ENCODE measurements at regions not wholly inside any gene's neighbourhood (a gene's known extent, or its start where the extent isn't known, plus 50 kb on each side); places are given as distances from the start of the nearest gene placed in this dataset.

- TF ChIP-seq SIN3A (IDR thresholded peaks at IDR 0.05; ENCODE audit: borderline replicate concordance, insufficient read depth, low read length), result no peak
- TF ChIP-seq POLR2AphosphoS5 (IDR thresholded peaks at IDR 0.05; ENCODE audit: low read depth, low read length), result no peak
- TF ChIP-seq FOXP2 (optimal IDR thresholded peaks at IDR 0.05; ENCODE audit: borderline replicate concordance, extremely low read depth, extremely low read length, insufficient read depth), result no peak
- TF ChIP-seq TAF1 (IDR thresholded peaks at IDR 0.05; ENCODE audit: borderline replicate concordance, insufficient read depth, low read length), result no peak
- TF ChIP-seq, protein P1, sequence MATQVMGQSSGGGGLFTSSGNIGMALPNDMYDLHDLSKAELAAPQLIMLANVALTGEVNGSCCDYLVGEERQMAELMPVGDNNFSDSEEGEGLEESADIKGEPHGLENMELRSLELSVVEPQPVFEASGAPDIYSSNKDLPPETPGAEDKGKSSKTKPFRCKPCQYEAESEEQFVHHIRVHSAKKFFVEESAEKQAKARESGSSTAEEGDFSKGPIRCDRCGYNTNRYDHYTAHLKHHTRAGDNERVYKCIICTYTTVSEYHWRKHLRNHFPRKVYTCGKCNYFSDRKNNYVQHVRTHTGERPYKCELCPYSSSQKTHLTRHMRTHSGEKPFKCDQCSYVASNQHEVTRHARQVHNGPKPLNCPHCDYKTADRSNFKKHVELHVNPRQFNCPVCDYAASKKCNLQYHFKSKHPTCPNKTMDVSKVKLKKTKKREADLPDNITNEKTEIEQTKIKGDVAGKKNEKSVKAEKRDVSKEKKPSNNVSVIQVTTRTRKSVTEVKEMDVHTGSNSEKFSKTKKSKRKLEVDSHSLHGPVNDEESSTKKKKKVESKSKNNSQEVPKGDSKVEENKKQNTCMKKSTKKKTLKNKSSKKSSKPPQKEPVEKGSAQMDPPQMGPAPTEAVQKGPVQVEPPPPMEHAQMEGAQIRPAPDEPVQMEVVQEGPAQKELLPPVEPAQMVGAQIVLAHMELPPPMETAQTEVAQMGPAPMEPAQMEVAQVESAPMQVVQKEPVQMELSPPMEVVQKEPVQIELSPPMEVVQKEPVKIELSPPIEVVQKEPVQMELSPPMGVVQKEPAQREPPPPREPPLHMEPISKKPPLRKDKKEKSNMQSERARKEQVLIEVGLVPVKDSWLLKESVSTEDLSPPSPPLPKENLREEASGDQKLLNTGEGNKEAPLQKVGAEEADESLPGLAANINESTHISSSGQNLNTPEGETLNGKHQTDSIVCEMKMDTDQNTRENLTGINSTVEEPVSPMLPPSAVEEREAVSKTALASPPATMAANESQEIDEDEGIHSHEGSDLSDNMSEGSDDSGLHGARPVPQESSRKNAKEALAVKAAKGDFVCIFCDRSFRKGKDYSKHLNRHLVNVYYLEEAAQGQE (IDR thresholded peaks at IDR 0.05; ENCODE audit: insufficient read depth in 1 of 2, low read depth in 2 of 2, low read length in 2 of 2), result no peak
Observed at GRCh38 chr2:239460780-239461179, 60.0 kb upstream of the HDAC4 start.

DNA sequence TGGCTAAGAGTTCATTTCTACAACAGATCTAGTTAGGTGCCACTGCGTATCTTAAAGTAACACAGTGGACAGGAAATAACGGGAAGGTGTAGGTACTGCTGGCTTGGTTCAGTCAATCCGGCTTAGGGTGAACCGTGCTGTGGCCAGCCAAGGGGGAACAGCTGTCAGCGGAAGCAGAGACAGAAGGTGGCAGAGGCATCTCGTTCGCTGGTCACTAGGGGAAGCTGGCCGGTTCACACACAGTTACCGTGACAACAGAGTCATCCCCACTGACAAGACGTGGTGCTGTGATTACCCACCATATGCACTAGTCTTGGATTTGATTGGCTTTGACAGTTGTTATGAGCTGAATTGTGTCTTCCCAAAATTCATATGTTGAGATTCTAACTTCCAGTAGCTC is 58.8 kb upstream of the HDAC4 start:
- TF ChIP-seq, protein P1 (IDR thresholded peaks at IDR 0.05; ENCODE audit: insufficient read depth in 1 of 2, low read depth in 2 of 2, low read length in 2 of 2), result no peak
- TF ChIP-seq POLR2AphosphoS5 (IDR thresholded peaks at IDR 0.05; ENCODE audit: low read depth, low read length), result no peak
- no peak for TF ChIP-seq SIN3A (IDR thresholded peaks at IDR 0.05; ENCODE audit: borderline replicate concordance, insufficient read depth, low read length)
- no peak for TF ChIP-seq TAF1 (IDR thresholded peaks at IDR 0.05; ENCODE audit: borderline replicate concordance, insufficient read depth, low read length)
- no peak for TF ChIP-seq FOXP2 (optimal IDR thresholded peaks at IDR 0.05; ENCODE audit: borderline replicate concordance, extremely low read depth, extremely low read length, insufficient read depth)

GRCh38 chr2:239459056-239459455 is 58.2 kb upstream of the HDAC4 start:
- no peak for TF ChIP-seq TAF1 (IDR thresholded peaks at IDR 0.05; ENCODE audit: borderline replicate concordance, insufficient read depth, low read length)
- TF ChIP-seq, protein P1 (IDR thresholded peaks at IDR 0.05; ENCODE audit: insufficient read depth in 1 of 2, low read depth in 2 of 2, low read length in 2 of 2), result no peak
- TF ChIP-seq SIN3A (IDR thresholded peaks at IDR 0.05; ENCODE audit: borderline replicate concordance, insufficient read depth, low read length), result no peak
- no peak for TF ChIP-seq POLR2AphosphoS5 (IDR thresholded peaks at IDR 0.05; ENCODE audit: low read depth, low read length)
- no peak for TF ChIP-seq FOXP2 (optimal IDR thresholded peaks at IDR 0.05; ENCODE audit: borderline replicate concordance, extremely low read depth, extremely low read length, insufficient read depth)

GRCh38 chr2:239457586-239458445 is 57.0 kb upstream of the HDAC4 start:
- TF ChIP-seq, protein P1 (IDR thresholded peaks at IDR 0.05; ENCODE audit: insufficient read depth in 1 of 2, low read depth in 2 of 2, low read length in 2 of 2), result no peak
- TF ChIP-seq SIN3A (IDR thresholded peaks at IDR 0.05; ENCODE audit: borderline replicate concordance, insufficient read depth, low read length) (no peak), TAF1 (IDR thresholded peaks at IDR 0.05; ENCODE audit: borderline replicate concordance, insufficient read depth, low read length) (no peak), POLR2AphosphoS5 (IDR thresholded peaks at IDR 0.05; ENCODE audit: low read depth, low read length) (no peak), FOXP2 (optimal IDR thresholded peaks at IDR 0.05; ENCODE audit: borderline replicate concordance, extremely low read depth, extremely low read length, insufficient read depth) (no peak)
